ENCODE measurements at regions not wholly inside any gene's neighbourhood (a gene's known extent, or its start where the extent isn't known, plus 50 kb on each side); places are given as distances from the start of the nearest gene placed in this dataset.

GRCh38 chr18:38826247-38826646 lies 1260.6 kb upstream of the CELF4 start:
- Histone ChIP-seq H3K36me3 (ENCODE audit: insufficient read depth, low read length) (no peaks in the 10 kb centered on the region), H3K79me2 (ENCODE audit: insufficient read depth, low read length) (no peaks in the 10 kb centered on the region), H3K4me3 (ENCODE audit: insufficient read depth, low read depth, low read length) (no peak overlapping the region), H3K4me1 (ENCODE audit: insufficient read depth, low read length) (no peaks in the 10 kb centered on the region), H3K27me3 (ENCODE audit: insufficient read depth, low read length) (no peaks in the 10 kb centered on the region), H3K9ac (ENCODE audit: low read length) (no peak overlapping the region), H3K9me3 (ENCODE audit: insufficient read depth, low read depth, low read length) (no peaks in the 10 kb centered on the region), H2AFZ (ENCODE audit: low read depth, low read length) (no peak overlapping the region), H3K27ac (ENCODE audit: low read depth, low read length) (no peak overlapping the region), H3K4me2 (ENCODE audit: low read length) (no peak overlapping the region), H4K20me1 (ENCODE audit: insufficient read depth, low read length) (no peaks in the 10 kb centered on the region)
- Mint-ChIP-seq H3K9me3 (ENCODE audit: unreplicated experiment) (no peaks in the 10 kb centered on the region), H3K4me1 (ENCODE audit: low read depth, unreplicated experiment) (no peaks in the 10 kb centered on the region), H3K4me3 (ENCODE audit: unreplicated experiment) (no peak overlapping the region), H3K27me3 (ENCODE audit: low read depth, unreplicated experiment) (no peaks in the 10 kb centered on the region), H3K36me3 (ENCODE audit: low read depth, unreplicated experiment) (no peaks in the 10 kb centered on the region), H3K27ac (ENCODE audit: unreplicated experiment) (no peak overlapping the region)
- TF ChIP-seq EZH2 (IDR thresholded peaks at IDR 0.05; ENCODE audit: insufficient read depth, low read length) (no peak), CTCF (IDR thresholded peaks at IDR 0.05; ENCODE audit: insufficient read depth, low read depth, low read length) (no peak)
- FAIRE-seq (no peak), DNase-seq (ENCODE audit: low read depth) (no peak)

- Histone ChIP-seq H3K36me3 (ENCODE audit: insufficient read depth, low read length) (no peaks in the 10 kb centered on the region), H4K20me1 (ENCODE audit: insufficient read depth, low read length) (no peaks in the 10 kb centered on the region), H3K27ac (ENCODE audit: low read depth, low read length) (no peak overlapping the region), H3K4me3 (ENCODE audit: insufficient read depth, low read depth, low read length) (no peak overlapping the region), H3K4me1 (ENCODE audit: insufficient read depth, low read length) (no peaks in the 10 kb centered on the region), H3K79me2 (ENCODE audit: insufficient read depth, low read length) (no peaks in the 10 kb centered on the region), H3K27me3 (ENCODE audit: insufficient read depth, low read length) (no peaks in the 10 kb centered on the region), H2AFZ (ENCODE audit: low read depth, low read length) (no peak overlapping the region), H3K9me3 (ENCODE audit: insufficient read depth, low read depth, low read length) (no peaks in the 10 kb centered on the region), H3K4me2 (ENCODE audit: low read length) (no peak overlapping the region), H3K9ac (ENCODE audit: low read length) (no peak overlapping the region)
- FAIRE-seq: no peak
- H3K9me3 Mint-ChIP-seq (ENCODE audit: unreplicated experiment): no peaks in the 10 kb centered on the region
- H3K36me3 Mint-ChIP-seq (ENCODE audit: low read depth, unreplicated experiment): no peaks in the 10 kb centered on the region
- H3K4me3 Mint-ChIP-seq (ENCODE audit: unreplicated experiment): no peak overlapping the region
- DNase-seq (ENCODE audit: low read depth): no peak
- H3K27ac Mint-ChIP-seq (ENCODE audit: unreplicated experiment): no peak overlapping the region
- H3K27me3 Mint-ChIP-seq (ENCODE audit: low read depth, unreplicated experiment): no peaks in the 10 kb centered on the region
- H3K4me1 Mint-ChIP-seq (ENCODE audit: low read depth, unreplicated experiment): no peaks in the 10 kb centered on the region
- TF ChIP-seq CTCF (IDR thresholded peaks at IDR 0.05; ENCODE audit: insufficient read depth, low read depth, low read length) (no peak), EZH2 (IDR thresholded peaks at IDR 0.05; ENCODE audit: insufficient read depth, low read length) (no peak)
Measured at GRCh38 chr18:38811209-38811608, 1245.6 kb upstream of the CELF4 start.

- no peaks in the 10 kb centered on the region for H3K79me2 ChIP-seq (ENCODE audit: insufficient read depth, low read length)
- FAIRE-seq (no peak), DNase-seq (ENCODE audit: low read depth) (no peak)
- H3K9me3 ChIP-seq (ENCODE audit: insufficient read depth, low read depth, low read length): no peaks in the 10 kb centered on the region
- no peaks in the 10 kb centered on the region for H4K20me1 ChIP-seq (ENCODE audit: insufficient read depth, low read length)
- no peak overlapping the region for H3K27ac ChIP-seq (ENCODE audit: low read depth, low read length)
- no peak overlapping the region for H3K4me2 ChIP-seq (ENCODE audit: low read length)
- no peaks in the 10 kb centered on the region for H3K9me3 Mint-ChIP-seq (ENCODE audit: unreplicated experiment)
- no peak overlapping the region for H3K4me3 Mint-ChIP-seq (ENCODE audit: unreplicated experiment)
- no peak overlapping the region for H3K27ac Mint-ChIP-seq (ENCODE audit: unreplicated experiment)
- no peaks in the 10 kb centered on the region for H3K4me1 Mint-ChIP-seq (ENCODE audit: low read depth, unreplicated experiment)
- H3K9ac ChIP-seq (ENCODE audit: low read length): no peak overlapping the region
- H3K27me3 Mint-ChIP-seq (ENCODE audit: low read depth, unreplicated experiment): no peaks in the 10 kb centered on the region
- TF ChIP-seq CTCF (IDR thresholded peaks at IDR 0.05; ENCODE audit: insufficient read depth, low read depth, low read length) (no peak), EZH2 (IDR thresholded peaks at IDR 0.05; ENCODE audit: insufficient read depth, low read length) (no peak)
- no peak overlapping the region for H3K4me3 ChIP-seq (ENCODE audit: insufficient read depth, low read depth, low read length)
- H2AFZ ChIP-seq (ENCODE audit: low read depth, low read length): no peak overlapping the region
- H3K36me3 Mint-ChIP-seq (ENCODE audit: low read depth, unreplicated experiment): no peaks in the 10 kb centered on the region
- no peaks in the 10 kb centered on the region for H3K27me3 ChIP-seq (ENCODE audit: insufficient read depth, low read length)
- H3K4me1 ChIP-seq (ENCODE audit: insufficient read depth, low read length): no peaks in the 10 kb centered on the region
- H3K36me3 ChIP-seq (ENCODE audit: insufficient read depth, low read length): no peaks in the 10 kb centered on the region
Measured at GRCh38 chr18:38810789-38811188, 1245.2 kb upstream of the CELF4 start.
